Activated T-helper 1 cell treated with anti-CD3 and anti-CD28 coated beads, Interleukin-12 subunit alpha, Interleukin-12 subunit beta, Interleukin-2, Interleukin-4 antibody, amounts not matched to agents 30 ng/mL and 10 ng/mL and 1 ng/mL, durations not matched to agents 14 hours and 24 hours and 36 hours (primary cell): ENCODE measurements at regions not wholly inside any gene's neighbourhood (a gene's known extent, or its start where the extent isn't known, plus 50 kb on each side); places are given as distances from the start of the nearest gene placed in this dataset.

Source experiments
- DNase-seq: peaks from one replicate; pipeline ENCODE4 v3.0.0; 2021; ENCODE audit warnings: low spot score
- H3K27ac Mint-ChIP-seq: one replicate; pipeline ENCODE4 v1.8.0; 2021; ENCODE audit warnings: mild to moderate bottlenecking, mixed read lengths
- H3K27me3 Mint-ChIP-seq: one replicate; pipeline ENCODE4 v1.8.0; 2022; ENCODE audit warnings: mild to moderate bottlenecking, moderate library complexity, mixed read lengths; ENCODE audit not compliant: insufficient read depth
- H3K36me3 Mint-ChIP-seq: one replicate; pipeline ENCODE4 v1.8.0; 2021; ENCODE audit warnings: low read depth, mixed read lengths
- H3K4me1 Mint-ChIP-seq: one replicate; pipeline ENCODE4 v1.8.0; 2021; ENCODE audit warnings: low read depth, mixed read lengths
- H3K4me3 Mint-ChIP-seq: one replicate; pipeline ENCODE4 v1.8.0; 2021; ENCODE audit warnings: mild to moderate bottlenecking, moderate library complexity, mixed read lengths
- H3K9me3 Mint-ChIP-seq: one replicate; pipeline ENCODE4 v1.8.0; 2021; ENCODE audit warnings: mixed read lengths
- intact Hi-C: fragments of 100-400 bp; cut with micrococcal nuclease; formaldehyde crosslinking; loops from one replicate; pipeline ENCODE4 v1.15.1; 2024

DNA sequence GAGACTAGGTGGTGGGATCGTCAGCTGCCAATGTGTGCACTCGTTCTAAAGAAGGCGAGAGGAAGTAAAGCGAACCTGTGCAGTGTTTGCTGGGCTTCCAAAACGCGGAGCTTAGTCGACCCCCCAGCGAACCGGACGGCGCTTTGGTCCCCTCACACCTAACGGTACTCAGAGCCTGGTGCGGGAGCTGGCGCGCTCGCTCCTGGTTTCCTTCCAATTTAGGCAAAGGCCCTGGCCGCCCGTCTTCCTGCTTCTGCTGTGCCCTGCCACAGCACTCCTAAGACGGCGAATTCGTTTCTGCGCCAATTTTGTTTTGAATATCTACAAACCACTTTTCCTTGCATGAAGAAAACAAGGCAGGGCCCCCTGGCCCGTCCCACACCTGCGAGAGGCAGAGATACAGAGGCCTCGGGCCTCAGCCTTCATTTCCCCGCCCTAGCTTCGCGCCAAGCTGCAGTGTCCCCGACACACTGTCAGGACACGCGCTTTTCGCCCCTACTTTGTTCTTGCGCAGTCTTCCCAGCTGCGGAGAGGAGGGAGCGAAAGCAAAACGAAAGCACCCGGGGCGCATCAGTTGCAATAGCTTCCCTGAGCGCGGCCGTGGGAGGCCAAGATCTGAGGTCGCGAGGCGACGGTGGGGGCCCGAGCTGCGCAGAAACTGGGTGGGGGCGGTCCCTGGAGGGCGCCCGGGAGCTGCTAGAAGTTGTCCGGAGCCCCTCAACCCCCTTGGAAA is 111.9 kb downstream of the KCNRG start:
- peaks cover 13% of the 10 kb centered on the region for H3K27me3 Mint-ChIP-seq
- peak overlapping the region; percentile 73 for H3K27ac Mint-ChIP-seq
- peak; percentile 38 for DNase-seq
- H3K4me3 Mint-ChIP-seq = peak overlapping the region; percentile 84
- H3K9me3 Mint-ChIP-seq = peaks cover 4% of the 10 kb centered on the region
- peaks cover 16% of the 10 kb centered on the region for H3K36me3 Mint-ChIP-seq
- peaks cover 65% of the 10 kb centered on the region for H3K4me1 Mint-ChIP-seq
- intact Hi-C loops = no loop called here

DNA sequence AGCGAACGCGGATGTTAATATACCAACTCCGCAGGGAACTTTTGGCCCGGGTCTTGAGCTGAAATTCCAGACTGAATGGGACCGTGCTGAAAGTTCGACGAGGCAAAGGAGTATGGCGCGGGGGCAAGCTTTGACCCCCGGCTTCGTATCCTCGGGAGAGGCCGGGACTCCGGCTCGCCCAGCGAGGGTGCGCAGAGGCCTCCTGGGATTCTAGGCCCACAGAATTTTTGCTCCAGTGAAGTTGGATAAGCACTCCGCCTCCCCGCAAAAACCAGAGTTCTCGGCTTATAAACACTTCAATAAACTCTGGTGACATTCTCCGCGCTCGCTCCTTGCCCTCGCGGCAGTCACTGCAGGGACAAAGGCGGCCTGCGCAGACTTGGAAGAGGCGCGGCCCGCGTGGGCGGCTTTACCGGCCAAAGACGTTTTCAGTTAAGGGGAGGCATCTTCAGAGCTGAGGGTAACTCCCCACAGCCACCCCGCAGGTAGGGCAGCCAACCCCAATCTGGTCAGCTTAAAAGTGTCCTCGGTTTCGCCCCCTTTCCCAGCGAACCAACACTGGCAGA is 112.6 kb downstream of the KCNRG start:
- peak overlapping the region; percentile 83 for H3K4me3 Mint-ChIP-seq

DNA sequence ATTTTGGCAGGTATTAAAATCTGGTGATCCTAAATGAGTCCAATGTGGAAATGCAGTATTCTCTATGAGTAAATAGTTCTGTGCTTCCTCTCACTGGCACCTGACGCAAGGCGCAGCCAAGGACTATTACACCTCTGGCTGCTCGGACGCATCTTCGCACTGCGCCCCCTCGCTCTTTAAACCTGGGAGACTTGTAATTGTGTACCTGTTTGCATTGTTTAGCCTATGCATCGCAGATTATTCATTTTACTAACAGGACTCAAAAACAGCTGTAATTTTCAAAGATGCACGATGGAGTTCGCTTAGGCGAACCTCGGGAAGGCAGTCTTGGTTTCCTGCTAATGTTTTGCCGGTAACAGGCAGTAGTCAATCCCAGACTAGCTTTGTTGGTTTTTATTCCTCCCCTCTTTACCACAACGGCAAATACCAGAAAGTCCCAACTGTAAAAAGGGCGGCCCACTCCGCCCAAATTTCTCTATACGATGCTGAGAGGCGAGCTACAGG is 113.2 kb downstream of the KCNRG start:
- Mint-ChIP-seq H3K27ac (peak overlapping the region; percentile 94), H3K36me3 (peaks cover 6% of the 10 kb centered on the region), H3K27me3 (peaks cover 24% of the 10 kb centered on the region), H3K4me1 (peaks cover 59% of the 10 kb centered on the region), H3K4me3 (peak overlapping the region; percentile 83), H3K9me3 (peaks cover 4% of the 10 kb centered on the region)
- DNase-seq = peak; percentile 47
- intact Hi-C loops = loop anchor here (1.0 kb wide), 2 partner anchors 96 to 109 kb away; no protein-coding TSS in a partner anchor

More for the DNA sequence above, 112.6 kb downstream of the KCNRG start:
- intact Hi-C loops = loop anchor here (1.0 kb wide), 2 partner anchors 96 to 109 kb away; no protein-coding TSS in a partner anchor
- Mint-ChIP-seq H3K4me1 (peaks cover 65% of the 10 kb centered on the region), H3K27ac (no peak overlapping the region), H3K27me3 (peaks cover 20% of the 10 kb centered on the region), H3K9me3 (peaks cover 4% of the 10 kb centered on the region), H3K36me3 (peaks cover 10% of the 10 kb centered on the region)
- DNase-seq = no peak

DNA sequence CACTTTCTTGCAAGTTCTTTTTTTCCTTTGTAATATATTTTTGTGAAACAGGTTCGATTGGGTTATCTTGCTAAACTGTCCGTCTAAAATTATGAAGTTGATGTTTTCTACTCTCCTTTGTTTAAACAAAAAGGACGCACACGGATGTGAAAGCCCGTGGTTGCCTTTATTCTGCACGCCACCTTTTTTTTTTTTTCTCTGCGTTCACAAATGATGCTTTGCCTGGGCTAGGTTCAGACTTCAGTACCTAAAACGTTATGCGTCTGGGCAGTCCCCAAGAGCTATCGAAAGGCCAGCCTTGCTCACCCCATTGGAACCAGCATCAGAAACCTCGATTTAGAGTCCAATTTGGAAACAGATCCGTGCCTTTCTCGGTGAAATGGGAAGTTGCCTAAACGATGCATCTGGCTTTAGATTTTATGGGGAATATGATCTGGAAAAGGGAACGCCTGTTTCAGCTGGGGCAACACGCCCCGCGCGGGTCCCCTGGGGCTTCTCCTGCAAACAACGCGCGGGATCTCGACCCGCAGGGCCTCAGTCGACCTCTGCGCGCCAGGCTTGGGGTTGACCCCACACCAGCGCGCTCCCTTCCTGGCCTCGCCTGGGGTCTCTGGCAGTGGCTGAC is 113.9 kb downstream of the KCNRG start:
- Mint-ChIP-seq H3K4me1 (peaks cover 56% of the 10 kb centered on the region), H3K36me3 (peaks cover 7% of the 10 kb centered on the region), H3K9me3 (peaks cover 6% of the 10 kb centered on the region), H3K4me3 (peak overlapping the region; percentile 83), H3K27ac (peak overlapping the region; percentile 94), H3K27me3 (peaks cover 30% of the 10 kb centered on the region)
- peak; percentile 25 for DNase-seq
- intact Hi-C loops = no loop called here

DNA sequence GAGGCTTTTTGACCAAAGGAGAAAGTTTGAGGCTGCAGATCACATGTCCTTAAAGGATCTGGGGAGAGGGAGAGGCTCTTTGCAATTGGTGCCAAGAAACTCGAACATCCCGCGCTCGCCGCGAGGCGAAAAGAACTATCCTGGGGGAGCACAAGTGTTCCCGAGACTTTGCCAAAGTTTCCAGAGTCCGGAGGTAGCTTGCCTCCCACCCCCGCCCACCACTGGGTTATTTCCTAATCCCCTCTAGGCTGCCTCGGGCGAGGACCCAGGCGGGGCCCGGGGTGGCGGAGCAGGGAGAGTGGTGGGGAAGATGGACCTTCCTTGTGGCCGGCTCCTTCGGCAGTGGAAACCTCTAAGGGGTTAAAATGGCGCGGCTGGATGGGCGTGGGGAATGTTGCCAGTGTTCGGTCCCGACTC is 114.5 kb downstream of the KCNRG start:
- peaks cover 34% of the 10 kb centered on the region for H3K27me3 Mint-ChIP-seq
- H3K9me3 Mint-ChIP-seq = peaks cover 12% of the 10 kb centered on the region

DNA sequence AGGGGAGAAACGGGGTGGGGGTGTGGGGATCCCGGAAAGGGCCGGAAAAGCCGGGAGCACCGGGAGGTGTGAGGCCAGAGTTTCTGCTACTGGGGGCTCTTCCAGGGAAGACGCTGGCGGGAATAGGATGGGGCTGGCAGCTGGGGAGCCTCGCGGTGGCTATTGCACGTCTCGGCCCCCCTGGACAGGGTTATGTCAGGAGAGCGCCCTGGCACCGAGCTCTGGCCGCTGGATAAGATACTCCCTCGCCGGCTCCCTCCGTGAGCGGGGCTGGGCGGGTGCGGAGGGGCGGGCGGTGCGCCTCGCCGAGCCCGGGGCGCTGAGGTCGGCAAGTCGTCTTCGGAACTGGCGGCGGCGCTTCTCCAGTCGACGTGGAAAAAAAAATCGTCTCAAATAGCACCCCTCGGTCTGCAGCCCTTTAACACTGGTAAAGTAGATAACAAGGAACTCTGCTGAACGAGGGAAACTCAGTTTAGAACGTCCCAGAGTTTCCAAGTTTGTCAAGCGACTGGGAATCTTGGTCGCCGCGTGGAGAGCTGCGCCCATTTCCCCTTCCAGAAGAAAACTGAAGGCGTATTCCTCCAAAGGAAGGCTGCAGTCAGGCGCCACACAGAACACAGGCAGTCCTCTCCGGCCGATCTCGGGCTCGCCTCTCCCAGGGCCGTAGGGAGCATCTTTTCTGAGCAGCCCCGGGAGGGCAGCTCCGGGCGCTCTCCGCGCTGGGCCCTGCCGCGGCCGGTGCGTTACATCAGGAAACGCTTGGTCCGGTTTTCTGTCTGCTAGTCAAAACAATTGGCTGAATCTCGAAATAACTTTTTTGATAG is 115.1 kb downstream of the KCNRG start:
- intact Hi-C loops = loop anchor here (2.0 to 5.0 kb wide), 3 partner anchors 36 to 672 kb away; no protein-coding TSS in a partner anchor
- Mint-ChIP-seq H3K27ac (peak overlapping the region; percentile 94), H3K4me3 (peak overlapping the region; percentile 83), H3K27me3 (peaks cover 41% of the 10 kb centered on the region), H3K9me3 (peaks cover 16% of the 10 kb centered on the region), H3K36me3 (peaks cover 9% of the 10 kb centered on the region), H3K4me1 (peaks cover 56% of the 10 kb centered on the region)
- DNase-seq = no peak

More for the DNA sequence above, 114.5 kb downstream of the KCNRG start:
- Mint-ChIP-seq H3K4me1 (peaks cover 56% of the 10 kb centered on the region), H3K4me3 (peak overlapping the region; percentile 83), H3K36me3 (peaks cover 9% of the 10 kb centered on the region), H3K27ac (peak overlapping the region; percentile 94)
- DNase-seq = no peak
- intact Hi-C loops = loop anchor here (2.0 to 5.0 kb wide), 3 partner anchors 37 to 673 kb away; no protein-coding TSS in a partner anchor

DNA sequence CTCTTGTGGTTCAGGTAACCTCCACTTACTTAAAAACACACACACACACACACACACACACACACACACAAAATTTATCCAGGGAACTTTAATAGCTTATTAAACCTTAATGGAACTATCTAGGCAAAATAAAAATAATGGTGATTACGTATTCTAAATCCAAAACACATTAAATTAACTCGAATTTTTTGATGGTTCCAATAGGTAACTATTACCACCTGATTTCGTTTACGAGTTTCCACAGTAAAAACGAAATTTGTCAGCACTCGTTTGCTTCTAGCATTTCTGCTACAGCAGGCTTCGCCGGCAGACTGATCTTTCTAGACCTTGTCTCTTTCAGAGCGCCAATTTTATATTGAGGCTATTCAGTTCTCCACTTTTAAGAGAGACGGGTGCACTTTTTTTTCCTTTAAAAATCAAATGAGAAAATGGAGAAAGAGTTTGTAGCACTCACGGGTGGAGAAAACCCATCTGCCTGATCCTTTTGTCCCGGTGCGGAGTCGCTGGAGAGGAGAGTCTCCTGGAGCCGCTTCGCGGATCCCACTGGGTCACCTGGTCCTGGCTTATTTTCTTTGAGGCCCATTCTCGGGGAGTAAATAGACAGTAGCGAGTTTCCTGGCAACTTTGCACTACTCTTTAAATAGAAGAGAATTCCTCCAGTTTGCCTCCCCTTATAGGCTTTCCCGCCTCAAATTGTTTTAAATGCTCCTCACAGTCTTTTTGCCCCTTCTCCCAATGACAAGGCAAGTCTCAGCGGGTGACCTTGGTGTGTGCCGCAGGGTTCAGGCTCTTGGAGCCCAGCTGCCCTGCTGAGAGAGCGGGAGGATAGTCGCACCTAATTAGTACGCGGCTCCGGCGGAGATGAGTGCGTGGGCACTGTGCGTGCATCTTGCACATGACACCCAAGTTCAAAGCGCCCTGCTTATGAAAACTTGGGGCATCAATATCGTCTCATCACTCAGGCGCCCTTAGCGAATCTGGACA is 117.0 kb downstream of the KCNRG start:
- H3K27me3 Mint-ChIP-seq = peaks cover 55% of the 10 kb centered on the region
- peak overlapping the region; percentile 83 for H3K4me3 Mint-ChIP-seq
- peaks cover 44% of the 10 kb centered on the region for H3K4me1 Mint-ChIP-seq
- intact Hi-C loops = loop anchor here (1.0 to 5.0 kb wide), 4 partner anchors 8 to 670 kb away; no protein-coding TSS in a partner anchor
- DNase-seq = no peak
- H3K36me3 Mint-ChIP-seq = peaks cover 4% of the 10 kb centered on the region
- peaks cover 13% of the 10 kb centered on the region for H3K9me3 Mint-ChIP-seq
- H3K27ac Mint-ChIP-seq = peak overlapping the region; percentile 87

DNA sequence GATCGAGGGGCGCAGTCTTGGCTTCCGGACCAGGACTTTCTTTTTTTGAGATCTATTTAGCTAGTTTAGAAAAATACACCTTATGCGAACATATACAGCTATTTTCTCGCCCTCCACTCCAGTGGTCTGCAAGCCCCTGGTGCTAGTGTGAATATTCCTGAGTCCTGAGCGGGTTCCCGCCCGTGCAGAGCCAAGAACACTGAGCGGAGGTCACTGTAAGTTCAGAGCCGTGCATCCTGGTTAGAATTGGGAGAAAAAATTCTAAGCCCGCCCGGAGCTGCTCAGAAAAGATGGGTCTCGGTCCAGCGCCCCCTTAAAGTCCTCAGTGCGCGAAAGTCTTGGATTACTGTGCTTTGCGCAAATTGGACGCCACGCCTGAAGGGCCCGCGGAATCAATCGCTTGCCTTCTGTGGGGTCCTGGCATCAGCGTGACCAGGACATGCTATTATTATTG is 117.7 kb downstream of the KCNRG start:
- Mint-ChIP-seq H3K4me1 (peaks cover 40% of the 10 kb centered on the region), H3K27ac (no peak overlapping the region), H3K9me3 (peaks cover 13% of the 10 kb centered on the region), H3K36me3 (peaks cover 4% of the 10 kb centered on the region), H3K27me3 (peaks cover 62% of the 10 kb centered on the region), H3K4me3 (peak overlapping the region; percentile 83)
- DNase-seq = no peak
- intact Hi-C loops = loop anchor here (1.0 to 5.0 kb wide), 3 partner anchors 7 to 669 kb away; no protein-coding TSS in a partner anchor

DNA sequence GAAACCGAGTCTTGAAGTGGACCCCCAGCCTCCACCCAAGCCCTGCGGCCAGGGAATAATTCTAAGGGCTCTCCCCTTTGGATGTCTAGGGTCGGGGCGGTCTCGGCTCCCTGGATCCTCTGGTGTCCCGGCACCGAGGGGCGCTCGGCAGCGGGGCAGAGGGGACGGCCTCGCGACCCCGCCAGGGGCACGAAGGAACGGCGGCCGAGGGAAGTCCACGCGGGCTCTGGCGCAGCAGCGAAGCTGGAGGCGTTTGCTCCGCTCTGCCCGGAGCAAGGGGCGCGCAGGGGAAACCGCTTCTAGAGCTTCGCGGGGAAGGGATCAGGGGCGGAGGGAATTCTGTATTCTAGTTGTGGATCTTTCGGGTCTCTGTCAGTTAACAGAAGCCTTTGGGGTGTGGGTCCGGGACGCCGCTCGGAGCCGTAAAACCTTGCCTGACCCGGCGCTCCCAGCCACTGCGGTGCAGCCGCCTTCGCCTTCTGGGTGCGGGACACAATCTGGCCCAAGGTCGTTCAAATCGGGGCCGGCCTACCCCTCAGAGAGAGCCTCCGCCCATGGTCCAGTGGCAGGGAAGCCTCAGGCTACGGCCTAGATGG is 118.2 kb downstream of the KCNRG start:
- Mint-ChIP-seq H3K27me3 (peaks cover 67% of the 10 kb centered on the region), H3K4me3 (no peak overlapping the region), H3K36me3 (peaks cover 4% of the 10 kb centered on the region), H3K27ac (no peak overlapping the region), H3K9me3 (peaks cover 13% of the 10 kb centered on the region), H3K4me1 (peaks cover 35% of the 10 kb centered on the region)
- no peak for DNase-seq
- intact Hi-C loops = loop anchor here (5.0 kb wide), 2 partner anchors 394 to 669 kb away; no protein-coding TSS in a partner anchor

DNA sequence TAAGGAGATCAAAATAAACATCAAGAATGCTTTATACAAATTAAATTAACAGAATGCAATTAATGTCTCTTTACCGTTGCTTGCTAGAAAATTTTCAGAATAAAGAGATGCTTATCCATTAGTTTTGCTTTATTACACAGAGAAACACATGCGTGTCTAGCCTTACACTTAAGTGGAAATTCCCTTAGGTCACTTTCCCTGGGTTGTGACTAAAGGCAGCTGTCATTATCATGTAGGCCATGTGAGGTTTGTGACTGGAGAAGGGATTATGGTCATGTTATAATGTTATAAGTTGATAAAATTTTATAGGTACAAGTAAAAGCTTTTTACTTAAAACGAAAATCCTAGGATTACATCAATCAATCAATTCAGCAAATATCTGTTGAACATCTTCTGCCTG is 121.0 kb downstream of the KCNRG start:
- Mint-ChIP-seq H3K9me3 (peaks cover 13% of the 10 kb centered on the region), H3K27me3 (peaks cover 74% of the 10 kb centered on the region), H3K4me3 (no peak overlapping the region), H3K36me3 (peaks cover 4% of the 10 kb centered on the region), H3K27ac (no peak overlapping the region), H3K4me1 (peaks cover 25% of the 10 kb centered on the region)
- no peak for DNase-seq
- intact Hi-C loops = no loop called here

DNA sequence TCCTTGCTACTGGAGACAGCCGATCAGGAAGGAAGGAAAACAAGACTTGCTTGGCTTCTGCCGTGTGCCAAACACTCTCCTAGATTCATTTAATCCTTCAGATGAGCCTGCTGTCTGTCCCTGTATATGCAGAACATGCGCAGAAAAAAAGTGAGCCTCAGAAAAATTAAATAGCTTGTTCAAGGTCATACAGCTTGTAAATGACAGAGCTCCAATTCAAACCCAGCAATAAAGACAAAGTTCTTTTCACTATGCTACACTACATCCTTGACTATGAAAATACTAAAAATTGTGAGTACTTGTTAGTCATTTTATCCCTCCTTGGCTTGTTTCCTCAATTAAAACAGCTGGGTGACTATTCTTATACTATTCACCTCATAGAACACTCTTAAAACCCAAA is 121.4 kb downstream of the KCNRG start:
- peaks cover 13% of the 10 kb centered on the region for H3K9me3 Mint-ChIP-seq
- peaks cover 73% of the 10 kb centered on the region for H3K27me3 Mint-ChIP-seq
- intact Hi-C loops = no loop called here
- H3K4me1 Mint-ChIP-seq = peaks cover 21% of the 10 kb centered on the region
- no peak overlapping the region for H3K27ac Mint-ChIP-seq
- DNase-seq = no peak
- peaks cover 4% of the 10 kb centered on the region for H3K36me3 Mint-ChIP-seq
- H3K4me3 Mint-ChIP-seq = no peak overlapping the region
